NCI-H2227 (cell line): ENCODE measurements at regions not wholly inside any gene's neighbourhood (a gene's known extent, or its start where the extent isn't known, plus 50 kb on each side); places are given as distances from the start of the nearest gene placed in this dataset.
A peak's percentile ranks its signal among the peaks of the same experiment; 100 is the strongest.

Source experiments
- DNase-seq: peaks from one replicate; lab custom pipeline; 2025; ENCODE audit not compliant: unreplicated experiment; lab: John Stamatoyannopoulos, UW

DNA sequence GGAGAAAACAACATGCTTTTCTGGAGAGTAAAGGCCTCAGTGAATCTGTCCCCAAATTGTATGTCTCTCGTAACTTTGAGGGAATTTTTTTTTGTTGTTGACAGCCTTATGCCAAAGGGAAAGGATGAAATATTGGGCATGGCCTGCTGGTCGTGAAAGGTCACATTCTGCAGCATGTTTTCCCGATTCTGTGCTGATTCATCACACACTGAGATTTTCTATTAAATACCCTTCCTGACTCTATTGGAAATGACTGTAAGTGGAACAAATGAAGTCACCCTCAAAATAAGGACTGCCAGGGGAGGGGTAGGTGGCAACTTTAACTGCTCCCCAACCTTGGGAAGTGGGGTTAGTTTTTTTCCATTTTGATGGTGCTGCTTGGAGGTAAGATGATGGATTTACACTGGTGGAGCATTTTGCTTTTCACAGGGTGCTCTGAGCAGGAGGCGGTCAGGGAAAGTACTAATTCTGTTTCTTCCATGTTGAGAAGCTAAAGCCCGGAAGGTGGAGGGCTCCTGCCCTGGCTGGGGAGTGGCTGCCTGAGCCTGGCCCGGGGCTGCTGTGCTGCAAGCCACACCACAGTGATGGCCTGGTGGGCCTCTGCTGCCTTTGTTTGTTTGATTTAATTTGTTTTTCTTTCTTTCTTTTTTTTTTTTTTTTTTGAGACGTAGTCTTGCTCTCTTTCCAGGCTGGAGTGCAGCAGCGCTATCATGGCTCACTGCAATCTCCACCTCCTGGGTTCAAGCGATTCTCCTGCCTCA, 116.8 kb upstream of the SPATA13 start:
- no peak for DNase-seq

DNA sequence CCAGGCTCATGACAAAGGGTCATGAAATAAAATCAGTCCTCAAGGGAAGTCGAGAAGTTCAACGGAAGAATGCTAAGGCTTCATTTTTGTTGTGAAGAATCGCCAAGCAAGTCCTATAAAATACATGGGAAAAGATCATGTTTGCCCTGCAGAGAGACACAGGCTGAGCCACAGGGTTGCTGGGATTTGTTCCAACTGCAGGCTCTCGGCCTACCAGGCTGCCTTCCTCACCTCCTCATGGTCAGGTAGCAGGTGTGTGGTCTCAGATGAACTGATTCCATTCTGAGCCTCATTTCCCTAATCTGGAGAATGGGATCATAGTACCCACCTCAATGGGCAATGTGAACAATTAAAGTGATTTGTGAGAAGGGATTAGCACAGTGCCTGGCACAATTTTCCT, 114.9 kb upstream of the SPATA13 start:
- no peak for DNase-seq

DNA sequence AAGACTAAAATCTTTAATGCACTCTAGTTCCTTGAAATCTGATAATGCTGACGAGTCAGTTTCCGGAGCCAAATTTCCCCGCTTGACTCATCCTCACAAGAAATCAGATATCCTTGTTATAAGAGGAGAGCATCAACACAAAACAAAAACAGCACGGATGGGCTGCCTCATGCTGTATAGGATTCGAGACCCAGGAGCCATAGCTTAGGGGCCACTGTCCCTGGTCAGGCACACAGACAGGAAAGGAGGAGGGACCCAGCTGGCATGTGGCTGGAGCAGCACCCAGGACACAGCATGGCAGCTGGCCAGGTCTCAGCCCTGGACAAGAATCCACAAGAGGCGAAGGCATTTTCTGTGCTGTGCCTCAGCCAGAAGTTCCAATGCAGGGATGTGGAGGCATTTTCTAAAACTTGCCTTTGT, 110.2 kb upstream of the SPATA13 start:
- no peak for DNase-seq

DNA sequence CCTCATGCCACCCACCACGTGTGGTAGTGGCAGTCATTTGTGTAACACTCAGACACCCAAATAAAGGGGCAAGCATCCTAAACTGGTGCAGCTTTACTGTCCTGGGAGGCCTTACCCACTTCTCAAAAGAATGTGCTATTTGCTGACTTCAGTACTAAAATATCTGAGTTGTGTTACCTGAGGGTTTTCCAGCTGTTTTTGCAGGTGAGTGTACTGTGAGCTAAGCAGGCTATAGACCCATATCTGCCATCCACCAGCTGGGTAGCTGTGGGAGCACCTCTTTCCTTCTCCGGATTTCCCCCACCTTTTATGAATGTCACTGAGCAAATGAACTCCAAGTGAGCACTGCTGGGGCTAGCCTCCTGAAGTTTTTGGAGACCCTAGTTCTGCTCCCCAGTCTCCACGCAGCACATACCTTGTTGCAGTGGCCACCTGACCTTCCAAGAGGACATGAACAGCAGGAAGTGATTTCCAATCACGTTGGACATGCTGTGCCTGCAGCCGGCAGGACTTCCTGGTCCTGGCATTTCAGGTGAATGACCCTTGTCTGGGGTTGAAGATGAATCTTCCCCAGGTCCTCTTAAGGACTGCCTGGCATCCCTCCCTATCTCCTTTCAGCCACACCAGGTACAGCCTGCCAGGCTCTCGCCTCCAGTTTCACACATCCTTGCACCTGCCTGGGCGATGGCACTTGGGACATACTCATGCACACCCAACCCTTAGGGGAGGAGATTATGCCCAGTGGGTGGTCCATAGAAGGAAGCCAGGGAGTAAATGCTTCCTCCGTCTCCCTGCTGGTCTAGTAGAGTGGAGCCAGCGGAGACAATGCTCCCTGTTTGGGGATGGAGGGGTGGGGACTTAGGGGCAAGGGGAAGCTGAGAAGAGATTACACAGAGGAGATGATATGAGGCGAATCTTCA, 109.5 kb upstream of the SPATA13 start:
- no peak for DNase-seq

DNA sequence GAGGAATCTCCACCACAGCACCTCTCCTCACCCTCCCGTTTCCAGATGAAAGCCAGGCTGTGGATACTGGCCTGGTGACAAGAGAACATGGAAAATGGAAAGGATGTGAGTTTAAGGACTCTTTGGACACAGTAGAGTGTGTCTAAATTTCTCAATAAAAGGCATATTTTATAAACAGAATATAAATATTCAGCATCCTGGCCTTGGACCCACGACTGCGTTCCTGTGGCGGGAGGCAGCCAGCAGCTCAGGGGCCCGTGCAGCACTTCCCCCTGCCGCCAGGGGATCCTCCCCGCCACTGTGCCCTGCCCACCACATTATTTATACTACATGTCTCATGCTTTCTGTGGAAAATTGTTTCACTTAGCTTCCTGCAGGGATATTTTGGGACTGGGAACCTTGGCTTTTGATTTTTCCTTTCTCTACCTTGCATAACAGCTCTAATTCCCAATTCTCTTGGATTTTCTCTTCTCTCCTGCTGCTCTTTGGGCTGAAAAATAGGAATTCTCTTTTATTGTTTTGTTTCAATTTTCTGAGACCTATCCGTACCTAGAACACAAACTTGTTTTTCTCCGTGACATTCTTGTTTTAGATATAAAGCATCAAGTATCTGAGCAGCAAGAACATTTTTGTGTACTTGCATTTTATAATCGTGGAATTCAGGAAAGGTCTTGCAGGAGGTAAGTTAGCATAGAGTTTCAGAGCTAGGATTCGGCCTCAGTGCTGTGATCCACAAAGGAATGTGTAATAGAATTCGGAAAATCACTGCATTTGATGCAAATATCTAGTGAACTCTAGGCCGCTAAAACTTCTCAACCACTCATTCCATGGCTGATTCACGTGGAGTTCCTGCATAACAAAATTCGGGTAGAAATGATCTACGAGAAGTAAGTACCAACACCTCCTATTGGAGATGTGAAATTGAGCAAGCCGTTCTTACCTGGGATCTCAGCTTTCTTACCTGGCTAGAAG, 107.7 kb upstream of the SPATA13 start:
- peak; percentile 17 for DNase-seq

DNA sequence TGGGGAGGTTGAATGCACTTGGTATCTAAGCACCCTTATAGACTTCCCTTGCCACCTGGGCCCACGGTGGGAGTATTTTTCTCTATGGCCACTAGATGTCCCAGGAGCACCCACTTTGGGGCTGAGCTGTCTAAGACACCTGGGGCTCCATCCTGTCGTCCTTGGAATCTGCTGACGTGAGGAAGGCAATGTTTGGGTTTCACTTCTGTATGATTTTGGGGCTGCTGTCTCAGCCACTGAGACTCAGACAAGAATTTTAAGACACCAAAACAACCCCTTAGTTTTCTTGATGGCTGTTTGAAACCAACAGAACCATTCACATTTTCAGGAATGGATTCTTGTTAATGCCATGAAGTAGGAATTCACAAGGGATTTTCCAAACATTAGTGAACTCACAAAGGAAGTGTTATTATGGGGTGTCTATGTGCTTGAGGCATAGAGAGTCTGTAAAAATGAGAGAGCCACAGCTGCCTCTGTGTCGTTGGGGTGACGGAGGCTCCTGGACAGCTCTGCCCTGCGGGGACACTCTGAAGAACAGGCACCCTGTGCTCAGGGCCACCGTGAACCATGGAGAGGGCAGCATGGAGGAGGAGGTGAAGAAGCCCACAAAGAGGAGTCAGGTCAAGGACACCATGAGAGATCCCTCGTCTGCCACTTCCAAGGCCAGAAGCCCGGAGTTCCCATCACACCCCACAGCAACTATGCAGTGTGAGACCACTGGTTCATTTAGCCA, 106.8 kb upstream of the SPATA13 start:
- DNase-seq, result peak; percentile 76

DNA sequence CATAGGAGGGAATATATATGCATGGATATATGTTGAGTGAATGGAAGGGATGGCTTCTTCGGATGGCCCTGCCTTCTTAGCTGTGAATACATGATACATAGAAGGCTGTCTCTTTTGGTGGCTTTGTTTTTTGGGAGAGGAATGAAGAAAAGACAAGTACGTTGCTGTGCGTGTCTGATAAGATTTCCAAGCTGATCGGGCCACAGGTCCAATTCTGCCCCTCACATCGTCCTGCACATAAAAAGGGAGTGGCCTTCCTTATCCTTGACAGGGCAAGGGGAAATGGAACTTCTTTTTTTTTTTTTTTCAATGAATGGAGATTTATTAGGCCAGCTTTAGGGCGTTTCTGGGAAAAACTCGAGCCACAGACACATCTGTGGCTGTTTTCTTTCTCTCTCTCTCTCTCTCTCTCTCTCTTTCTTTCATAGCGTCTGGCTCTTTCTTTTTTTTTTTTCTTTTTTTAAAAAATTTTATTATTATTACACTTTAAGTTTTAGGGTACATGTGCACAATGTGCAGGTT, 103.8 kb upstream of the SPATA13 start:
- no peak for DNase-seq

DNA sequence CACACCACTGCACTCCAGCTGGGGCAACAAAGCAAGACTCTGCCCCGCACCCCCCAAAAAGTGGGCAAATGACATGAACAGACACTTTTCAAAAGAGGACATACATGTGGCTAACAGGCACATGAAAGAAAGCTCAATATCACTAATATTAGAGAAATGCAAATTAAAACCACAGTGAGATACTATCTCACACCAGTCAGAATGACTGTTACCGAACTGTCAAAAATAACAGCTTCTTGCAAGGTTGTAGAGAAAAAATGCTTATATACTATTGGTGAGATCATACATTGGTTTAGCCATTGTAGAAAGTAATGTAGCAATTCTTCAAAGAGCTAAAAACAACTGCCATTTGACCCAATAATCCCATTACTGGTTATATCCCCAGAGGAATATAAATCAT, 99.5 kb upstream of the SPATA13 start:
- no peak for DNase-seq

DNA sequence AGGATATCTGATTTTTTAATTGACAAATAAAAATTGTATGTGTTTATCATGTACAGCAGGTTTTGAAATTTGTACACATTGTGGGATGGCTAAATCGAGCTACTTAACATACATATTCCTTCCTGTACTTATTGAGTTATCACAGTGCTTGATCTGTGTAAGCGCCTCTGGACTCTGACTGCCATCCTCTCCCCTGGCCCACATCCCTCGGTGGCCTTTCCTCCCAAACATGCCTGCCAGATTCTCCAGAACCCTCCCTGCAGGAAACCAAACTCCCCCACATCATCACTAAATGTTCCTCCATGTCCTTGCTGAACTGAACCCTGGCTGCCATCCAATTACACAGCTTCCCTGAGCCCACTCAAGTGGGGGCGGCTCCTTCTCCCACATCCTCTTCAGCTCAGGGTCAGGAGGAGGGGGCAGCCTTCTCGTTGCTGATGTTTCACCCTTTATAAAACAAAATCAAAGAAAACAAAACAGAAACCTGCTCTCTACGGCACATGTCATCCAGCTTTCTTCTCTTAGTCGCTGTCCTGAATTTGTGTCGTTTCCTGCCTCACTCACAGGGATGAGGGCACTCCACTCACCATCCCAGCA, 97.1 kb upstream of the SPATA13 start:
- DNase-seq, result peak; percentile 57

DNA sequence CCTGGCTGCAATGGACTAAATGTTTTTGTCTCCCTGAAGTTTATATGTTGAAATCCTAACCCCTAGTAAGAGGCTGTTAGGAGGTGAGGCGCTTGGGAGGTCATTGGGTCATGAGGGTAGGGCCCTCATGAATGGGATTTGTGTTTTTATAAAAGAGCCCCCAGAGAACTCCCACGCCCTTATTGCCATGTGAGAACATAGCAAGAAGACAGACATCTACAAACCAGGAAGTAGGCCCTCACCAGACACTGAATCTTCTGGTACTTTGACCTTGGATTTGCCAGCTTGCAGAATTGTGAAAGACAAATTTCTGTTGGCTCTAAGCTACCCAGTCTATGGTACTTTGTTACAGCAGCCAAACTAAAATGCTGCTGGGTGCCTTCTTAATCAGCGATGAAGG, 96.1 kb upstream of the SPATA13 start:
- DNase-seq, result no peak

DNA sequence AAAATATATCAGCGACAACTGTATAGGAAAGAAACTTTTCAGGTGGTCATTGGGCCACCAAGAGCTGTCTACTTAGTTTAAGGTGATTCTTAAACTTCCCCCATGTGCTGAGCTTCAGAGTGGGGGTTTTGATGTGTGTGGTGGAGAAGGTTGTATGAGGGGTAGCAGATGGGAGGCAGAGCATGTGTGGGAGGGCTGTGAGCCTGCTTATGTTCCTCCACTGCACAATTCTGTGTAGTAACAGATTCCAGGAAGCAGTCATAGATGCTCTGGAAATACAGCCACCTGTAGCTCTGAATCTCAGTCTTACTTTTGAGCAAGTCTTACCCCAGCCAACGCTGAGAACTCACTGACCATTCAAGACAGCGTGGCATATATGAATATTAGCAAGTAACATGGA, 95.3 kb upstream of the SPATA13 start:
- DNase-seq, result no peak

DNA sequence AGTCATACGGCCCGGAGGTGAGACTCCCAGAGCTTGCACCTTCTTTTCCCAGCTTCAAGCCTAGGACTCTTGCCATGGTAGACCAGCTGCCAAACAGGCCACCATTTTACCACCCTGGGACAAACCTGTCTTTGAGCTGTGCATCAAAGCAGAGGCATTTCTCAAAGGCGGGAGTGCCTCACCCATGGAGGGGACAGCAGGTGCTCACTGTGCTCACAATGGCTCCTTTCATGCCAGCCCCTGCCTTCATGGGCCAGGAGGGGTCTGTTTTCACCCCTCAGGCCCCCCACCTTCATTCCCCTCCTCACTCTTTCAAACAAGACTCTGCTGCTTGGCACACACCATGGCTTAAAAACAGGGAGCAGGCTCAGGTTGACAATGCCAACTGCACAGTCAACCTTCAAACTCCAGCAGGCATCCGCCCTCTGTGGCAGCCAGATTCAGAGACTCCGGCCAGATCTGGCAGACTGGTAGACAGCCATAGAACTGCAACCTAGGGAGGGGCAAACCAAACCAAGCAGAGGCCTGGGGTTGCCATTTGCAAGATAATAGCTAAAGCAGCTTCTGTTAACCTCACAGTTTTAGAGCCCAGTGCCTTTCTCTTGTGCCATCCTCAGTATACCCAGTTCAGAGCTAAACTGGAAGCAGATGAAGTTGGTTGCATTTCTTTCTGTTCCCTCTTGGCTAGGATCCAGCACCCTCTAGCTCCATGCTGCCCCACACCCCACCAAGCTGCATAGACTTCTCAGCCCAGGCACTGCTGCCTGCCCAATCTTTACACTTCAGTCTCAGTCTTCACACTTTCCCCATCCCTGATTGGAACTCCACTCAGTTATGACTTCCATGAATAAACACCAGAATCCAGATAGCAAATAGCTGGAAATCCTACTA, 93.9 kb upstream of the SPATA13 start:
- DNase-seq, result no peak

DNA sequence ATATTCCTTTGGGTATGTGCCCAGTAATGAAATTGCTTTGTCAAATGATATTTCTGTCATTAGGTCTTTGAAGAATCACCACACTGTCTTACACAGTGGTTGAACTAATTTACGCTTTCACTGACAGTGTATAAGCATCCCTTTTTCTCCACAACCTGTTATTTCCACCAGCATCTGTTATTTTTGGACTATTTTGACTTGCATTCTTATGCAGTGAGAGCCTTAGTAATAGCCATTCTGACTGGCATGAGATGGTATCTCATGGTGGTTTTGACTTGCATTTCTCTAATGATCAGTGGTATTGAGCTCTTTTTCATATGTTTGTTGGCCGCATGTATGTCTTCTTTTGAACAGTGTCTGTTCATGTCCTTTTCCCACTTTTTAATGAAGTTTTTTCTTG, 92.0 kb upstream of the SPATA13 start:
- no peak for DNase-seq

DNA sequence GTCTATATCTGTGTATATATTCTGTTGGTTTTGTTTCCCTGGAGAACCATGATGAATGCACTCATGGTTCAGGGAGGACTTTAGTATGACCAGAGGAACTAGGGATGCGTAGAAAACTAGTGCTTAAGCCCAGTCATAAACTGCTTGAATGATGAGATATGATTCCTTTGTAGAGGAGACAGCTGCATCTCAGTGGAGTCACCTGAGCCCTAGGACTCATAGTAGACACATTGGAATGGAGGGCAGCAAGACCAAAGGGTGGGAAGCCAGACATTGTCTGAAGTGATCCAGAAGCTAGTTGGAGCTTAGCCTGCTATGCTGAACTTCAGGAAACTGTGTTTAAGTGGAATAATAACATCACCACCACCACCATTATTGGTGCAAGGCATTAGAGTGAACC, 89.5 kb upstream of the SPATA13 start:
- no peak for DNase-seq

DNA sequence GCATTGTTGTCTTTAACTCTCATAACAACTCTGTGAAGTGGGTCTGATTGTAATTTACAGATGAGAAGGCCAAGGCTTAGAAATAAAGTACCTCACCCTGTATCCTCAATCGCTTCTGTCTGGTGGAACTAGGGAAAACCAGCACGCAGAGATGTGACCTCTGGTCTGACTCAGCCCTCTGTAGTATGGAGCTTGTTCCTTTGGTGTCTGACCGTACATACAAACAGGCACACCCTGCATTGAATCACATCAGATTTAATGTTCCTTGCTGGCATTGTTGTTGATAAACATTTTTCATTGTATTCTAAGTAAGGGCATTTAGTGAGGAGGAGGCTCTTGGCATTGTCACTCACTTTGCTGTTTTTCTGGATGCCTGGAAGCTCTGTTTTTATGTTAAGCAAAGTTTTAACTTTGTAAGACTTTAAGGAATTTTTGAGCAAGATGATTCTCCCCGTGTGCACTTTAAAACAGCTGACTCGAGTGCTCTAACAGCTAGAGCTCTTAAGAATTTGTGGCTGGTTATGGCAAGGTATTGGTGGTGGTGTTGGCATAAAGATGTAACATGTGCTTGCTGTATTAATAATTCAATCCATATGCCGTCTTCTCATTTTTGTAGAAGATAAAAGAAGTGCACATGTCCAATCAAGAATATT, 89.0 kb upstream of the SPATA13 start:
- no peak for DNase-seq

DNA sequence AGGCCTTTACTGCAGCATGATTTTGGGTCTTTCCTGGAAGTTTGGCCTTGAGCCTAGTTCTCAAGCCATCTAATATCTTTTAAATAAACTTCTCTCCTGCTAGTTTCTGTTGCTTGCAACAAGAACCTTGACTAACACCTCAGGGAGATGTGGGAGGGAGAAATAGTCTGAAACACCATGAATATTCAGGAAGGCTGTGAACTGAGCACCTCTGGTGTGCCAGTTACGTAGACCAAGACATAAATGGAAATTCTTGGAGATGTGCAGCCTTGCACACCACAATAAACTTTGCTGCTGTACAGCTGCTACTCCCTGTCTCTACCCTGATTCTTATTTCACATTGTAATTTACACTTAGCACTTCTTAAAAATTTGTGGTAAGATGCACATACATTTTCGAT, 86.9 kb upstream of the SPATA13 start:
- no peak for DNase-seq

DNA sequence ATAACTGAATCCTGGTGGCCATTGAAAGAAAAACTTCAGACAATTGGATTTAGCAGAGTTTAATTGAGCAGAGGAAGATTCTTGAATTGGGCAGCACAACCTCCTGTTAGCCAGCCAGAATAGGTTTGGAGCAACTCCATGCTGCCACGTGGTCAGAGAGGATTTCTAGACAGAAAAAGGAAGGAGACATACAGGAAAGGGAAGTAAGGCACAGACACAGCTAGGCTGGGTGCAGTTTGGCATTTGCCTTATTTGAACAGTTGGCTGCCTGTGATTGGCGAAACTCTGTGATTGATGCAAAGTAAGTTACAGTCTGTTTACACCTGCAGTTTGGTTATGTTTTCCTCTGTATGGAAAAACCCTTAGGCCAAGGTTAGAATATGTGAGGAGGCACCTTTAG, 85.8 kb upstream of the SPATA13 start:
- no peak for DNase-seq
